Thyroid gland (tissue), 4 donors: ENCODE measurements at regions not wholly inside any gene's neighbourhood (a gene's known extent, or its start where the extent isn't known, plus 50 kb on each side); places are given as distances from the start of the nearest gene placed in this dataset.

Experiments
- CTCF ChIP-seq, 6 experiments: fragments of 200-600 bp in 3 of 6; fragments of 450-650 bp in 3 of 6; sonication (generic) in 3 of 6; IDR thresholded peaks; one replicate each; pipeline ENCODE4 v1.5.1; 2016 to 2019; ENCODE audit warnings: antibody characterized with exemption in 6 of 6, mild to moderate bottlenecking in 2 of 6, inconsistent platforms in 1 of 6, moderate library complexity in 1 of 6
- POLR2A ChIP-seq, 2 donors: fragments of 450-650 bp; IDR thresholded peaks; one replicate each; pipeline ENCODE4 v1.6.1; 2017; ENCODE audit warnings: antibody characterized with exemption in 2 of 2, mild to moderate bottlenecking in 2 of 2, moderate library complexity in 1 of 2

- TF ChIP-seq CTCF (IDR thresholded peaks at IDR 0.05): no peak
- TF ChIP-seq POLR2A (IDR thresholded peaks at IDR 0.05): no peak
These were observed 247.6 kb downstream of the EMP1 start for GRCh38 chr12:13444076-13444475.
